ENCODE measurements at regions not wholly inside any gene's neighbourhood (a gene's known extent, or its start where the extent isn't known, plus 50 kb on each side); places are given as distances from the start of the nearest gene placed in this dataset.
A peak's percentile ranks its signal among the peaks of the same experiment; 100 is the strongest.

DNA sequence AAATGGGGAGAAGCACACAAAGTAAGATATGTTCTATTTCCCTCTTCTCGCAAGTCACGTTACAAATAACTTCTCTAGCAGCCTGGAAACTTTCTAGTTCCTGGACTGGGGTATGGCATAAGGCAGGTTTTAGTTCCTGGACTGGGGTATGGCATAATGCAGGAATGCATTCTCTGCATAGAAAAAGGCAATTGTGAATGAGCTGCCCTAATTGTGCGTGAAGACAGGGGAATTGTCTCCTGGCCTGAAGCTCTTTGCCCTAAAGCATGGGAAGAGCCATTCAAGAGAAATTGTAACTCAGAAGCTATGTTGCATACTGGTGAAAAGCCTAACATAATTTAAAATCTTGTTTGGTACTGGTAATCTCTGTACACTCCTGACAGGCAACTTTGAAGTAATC lies 54.3 kb upstream of the CBLB start:
- no peak for DNase-seq (ENCODE audit: low read depth, low spot score)
- in situ Hi-C loops (cut with HindIII; ENCODE audit: low pct_unique_long_range_greater_than_20kb, low sequenced_read_pairs), result no loop called here

DNA sequence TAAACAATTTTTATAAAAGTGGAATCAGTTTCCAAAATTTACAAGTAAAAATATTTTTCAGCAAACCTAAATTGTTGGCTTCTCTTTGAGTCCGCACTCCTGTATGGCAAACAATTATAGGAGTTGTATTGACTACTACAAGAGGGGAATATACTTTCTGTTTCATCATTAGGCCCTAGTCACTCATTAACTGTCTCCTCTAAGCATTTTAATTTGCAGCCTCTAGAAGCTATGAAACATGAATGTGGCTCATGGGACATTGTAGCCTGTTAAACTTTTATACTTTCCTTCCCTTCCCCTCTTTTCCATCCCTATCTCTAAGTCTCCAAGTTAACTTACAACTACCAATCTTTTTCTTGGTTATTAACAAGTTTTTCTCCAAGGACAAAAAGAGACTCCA lies 58.9 kb upstream of the CBLB start:
- DNase-seq (ENCODE audit: low read depth, low spot score), result no peak
- in situ Hi-C loops (cut with HindIII; ENCODE audit: low pct_unique_long_range_greater_than_20kb, low sequenced_read_pairs), result no loop called here

DNA sequence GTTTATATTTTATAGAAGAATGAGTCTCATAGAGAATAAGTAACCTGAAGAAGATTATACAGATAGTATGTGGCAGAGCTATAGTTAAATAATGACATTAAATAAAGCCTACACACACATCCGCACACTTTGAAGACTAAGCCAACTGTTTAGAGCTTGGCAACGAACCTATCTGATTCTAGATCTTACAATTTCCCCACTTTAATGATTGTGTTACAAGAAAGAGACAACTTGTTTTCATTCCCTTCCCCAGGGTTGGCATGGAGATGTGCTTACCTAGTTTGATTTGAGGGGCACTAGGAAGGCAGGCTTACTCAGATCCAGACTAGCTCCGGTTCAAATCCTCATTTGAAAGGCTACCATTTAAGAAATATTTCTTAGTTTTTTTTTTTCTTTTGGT lies 61.9 kb upstream of the CBLB start:
- DNase-seq (ENCODE audit: low read depth, low spot score), result no peak

GRCh38 chr3:105931500-105931899 lies 62.7 kb upstream of the CBLB start:
- DNase-seq (ENCODE audit: low read depth, low spot score), result no peak
- in situ Hi-C loops (cut with HindIII; ENCODE audit: low pct_unique_long_range_greater_than_20kb, low sequenced_read_pairs), result no loop called here

More for the DNA sequence above, 61.9 kb upstream of the CBLB start:
- in situ Hi-C loops (cut with HindIII; ENCODE audit: low pct_unique_long_range_greater_than_20kb, low sequenced_read_pairs), result no loop called here

- in situ Hi-C loops (cut with HindIII; ENCODE audit: low pct_unique_long_range_greater_than_20kb, low sequenced_read_pairs), result no loop called here
- DNase-seq (ENCODE audit: low read depth, low spot score), result no peak
Measured at GRCh38 chr3:105933871-105934270, 65.1 kb upstream of the CBLB start.

DNA sequence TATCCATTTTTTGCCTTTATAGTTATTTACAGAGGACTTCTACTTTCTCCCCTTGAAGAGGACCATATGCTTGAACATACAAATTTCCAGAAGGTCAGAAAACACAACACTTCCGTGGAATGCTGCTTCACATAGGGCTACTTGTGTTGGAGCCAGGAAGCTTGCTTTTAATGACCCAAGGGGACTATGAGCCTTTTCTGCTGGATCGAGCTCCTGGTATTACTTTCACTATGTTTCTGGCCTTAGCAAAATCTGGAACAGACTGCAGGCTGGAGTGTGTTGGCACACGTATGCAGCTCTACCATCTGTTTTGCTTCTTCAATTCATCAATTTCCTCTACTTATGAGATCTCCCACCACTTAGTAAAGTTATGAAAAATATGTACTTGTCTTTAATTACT lies 69.3 kb upstream of the CBLB start:
- peak; percentile 88 for DNase-seq (ENCODE audit: low read depth, low spot score)
- in situ Hi-C loops (cut with HindIII; ENCODE audit: low pct_unique_long_range_greater_than_20kb, low sequenced_read_pairs), result no loop called here

DNA sequence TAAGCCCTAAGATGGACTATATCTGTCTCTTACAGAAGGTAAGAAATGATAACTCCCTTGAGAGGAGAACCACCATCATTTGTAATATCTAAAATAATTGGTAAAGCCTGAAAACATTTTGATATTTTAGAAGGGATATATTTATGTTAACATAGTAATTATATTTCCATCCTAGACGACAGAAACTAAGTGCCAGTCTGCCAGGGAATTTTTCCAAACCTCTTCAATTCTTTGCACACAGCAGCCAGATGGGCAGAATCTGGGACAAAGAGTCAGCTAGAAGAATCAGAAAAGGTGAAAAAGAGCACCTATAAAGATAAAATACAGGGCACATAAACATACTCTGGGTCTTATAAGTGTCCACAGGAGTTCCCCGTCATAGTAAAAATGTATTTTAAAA lies 70.0 kb upstream of the CBLB start:
- in situ Hi-C loops (cut with HindIII; ENCODE audit: low pct_unique_long_range_greater_than_20kb, low sequenced_read_pairs), result no loop called here
- DNase-seq (ENCODE audit: low read depth, low spot score), result no peak

DNA sequence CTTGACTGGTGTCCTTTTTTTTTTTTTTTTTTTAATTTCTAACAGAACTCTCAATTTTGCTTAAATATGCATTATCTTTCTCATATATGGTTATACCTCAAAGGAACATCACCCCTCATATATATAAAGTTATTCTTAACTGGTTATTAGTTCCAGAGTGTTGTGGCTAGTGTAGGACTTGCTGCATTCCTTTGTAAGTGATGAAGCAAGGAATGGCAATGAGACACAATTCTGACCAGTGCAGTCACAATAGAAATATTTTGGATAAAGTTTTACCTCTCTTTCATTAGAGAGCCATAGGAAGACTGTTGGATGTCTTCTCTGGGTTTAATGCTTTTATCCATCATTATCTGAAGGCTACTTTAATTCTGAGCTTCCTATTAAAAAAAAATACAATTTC lies 75.5 kb upstream of the CBLB start:
- in situ Hi-C loops (cut with HindIII; ENCODE audit: low pct_unique_long_range_greater_than_20kb, low sequenced_read_pairs), result no loop called here
- DNase-seq (ENCODE audit: low read depth, low spot score), result no peak

DNA sequence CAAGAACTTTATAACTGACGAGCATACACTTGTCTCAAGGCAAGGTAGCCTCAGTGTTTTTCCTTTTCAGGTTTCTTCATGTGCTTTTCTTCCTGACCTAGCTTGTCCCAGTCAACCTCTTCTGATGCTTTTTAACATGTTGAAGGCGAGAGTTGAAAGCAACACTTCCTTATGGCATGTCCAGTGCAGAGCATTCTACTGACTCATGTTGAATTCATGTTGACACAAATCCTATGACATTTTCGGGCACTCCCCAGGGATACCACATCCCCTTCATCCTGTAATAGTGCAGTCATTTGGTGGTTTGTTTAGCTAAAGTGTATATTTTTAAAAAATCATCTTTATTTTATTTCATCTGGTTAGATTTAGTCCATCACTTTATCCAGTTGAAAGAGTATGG lies 75.9 kb upstream of the CBLB start:
- in situ Hi-C loops (cut with HindIII; ENCODE audit: low pct_unique_long_range_greater_than_20kb, low sequenced_read_pairs), result no loop called here

GRCh38 chr3:105948101-105948500 lies 79.3 kb upstream of the CBLB start:
- no peak for DNase-seq (ENCODE audit: low read depth, low spot score)
- in situ Hi-C loops (cut with HindIII; ENCODE audit: low pct_unique_long_range_greater_than_20kb, low sequenced_read_pairs), result no loop called here

More for the DNA sequence above, 75.9 kb upstream of the CBLB start:
- no peak for DNase-seq (ENCODE audit: low read depth, low spot score)

- in situ Hi-C loops (cut with HindIII; ENCODE audit: low pct_unique_long_range_greater_than_20kb, low sequenced_read_pairs), result no loop called here
- peak; percentile 66 for DNase-seq (ENCODE audit: low read depth, low spot score)
Measured at GRCh38 chr3:105950881-105951600, 82.2 kb upstream of the CBLB start.

GRCh38 chr3:105953831-105954230 lies 85.0 kb upstream of the CBLB start:
- no peak for DNase-seq (ENCODE audit: low read depth, low spot score)
- in situ Hi-C loops (cut with HindIII; ENCODE audit: low pct_unique_long_range_greater_than_20kb, low sequenced_read_pairs), result no loop called here

DNA sequence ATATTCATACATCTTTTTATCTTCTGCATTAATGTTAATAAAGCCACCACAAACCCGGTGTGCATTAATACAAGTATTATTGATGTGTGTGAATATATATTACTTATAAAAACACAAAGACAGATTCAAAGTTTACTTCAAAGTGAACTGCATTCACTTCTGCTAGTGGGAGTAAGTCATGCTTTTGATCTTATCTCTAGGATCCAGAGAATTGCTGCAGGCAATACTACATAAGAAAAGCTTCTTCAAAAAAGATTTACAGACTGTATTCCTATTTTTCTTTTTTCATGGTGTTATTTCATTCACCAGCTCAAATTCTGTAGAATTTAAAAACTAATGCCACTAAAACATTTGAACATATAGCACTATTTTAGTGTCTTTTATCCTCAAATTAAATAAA lies 87.5 kb upstream of the CBLB start:
- DNase-seq (ENCODE audit: low read depth, low spot score), result peak; percentile 56

DNA sequence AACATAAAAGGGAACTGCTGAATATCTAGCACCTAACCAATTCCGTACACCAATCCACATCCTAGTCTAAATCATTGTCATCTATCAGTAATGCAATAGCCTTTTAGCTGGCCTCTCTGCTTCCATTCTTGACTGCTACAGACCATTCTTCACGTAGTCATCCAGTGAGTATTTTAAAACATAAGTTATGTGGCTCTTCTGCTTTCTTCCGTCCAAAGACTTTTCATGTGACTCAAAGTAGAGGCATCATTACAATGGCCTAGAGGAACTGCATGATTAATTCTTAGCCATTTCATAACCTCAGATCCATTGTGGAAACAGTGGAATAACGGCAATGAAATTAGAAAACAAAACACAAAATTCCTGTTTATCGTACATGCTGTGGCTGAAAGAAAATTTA lies 88.9 kb upstream of the CBLB start:
- no peak for DNase-seq (ENCODE audit: low read depth, low spot score)
- in situ Hi-C loops (cut with HindIII; ENCODE audit: low pct_unique_long_range_greater_than_20kb, low sequenced_read_pairs), result no loop called here

More for the DNA sequence above, 87.5 kb upstream of the CBLB start:
- in situ Hi-C loops (cut with HindIII; ENCODE audit: low pct_unique_long_range_greater_than_20kb, low sequenced_read_pairs), result no loop called here

DNA sequence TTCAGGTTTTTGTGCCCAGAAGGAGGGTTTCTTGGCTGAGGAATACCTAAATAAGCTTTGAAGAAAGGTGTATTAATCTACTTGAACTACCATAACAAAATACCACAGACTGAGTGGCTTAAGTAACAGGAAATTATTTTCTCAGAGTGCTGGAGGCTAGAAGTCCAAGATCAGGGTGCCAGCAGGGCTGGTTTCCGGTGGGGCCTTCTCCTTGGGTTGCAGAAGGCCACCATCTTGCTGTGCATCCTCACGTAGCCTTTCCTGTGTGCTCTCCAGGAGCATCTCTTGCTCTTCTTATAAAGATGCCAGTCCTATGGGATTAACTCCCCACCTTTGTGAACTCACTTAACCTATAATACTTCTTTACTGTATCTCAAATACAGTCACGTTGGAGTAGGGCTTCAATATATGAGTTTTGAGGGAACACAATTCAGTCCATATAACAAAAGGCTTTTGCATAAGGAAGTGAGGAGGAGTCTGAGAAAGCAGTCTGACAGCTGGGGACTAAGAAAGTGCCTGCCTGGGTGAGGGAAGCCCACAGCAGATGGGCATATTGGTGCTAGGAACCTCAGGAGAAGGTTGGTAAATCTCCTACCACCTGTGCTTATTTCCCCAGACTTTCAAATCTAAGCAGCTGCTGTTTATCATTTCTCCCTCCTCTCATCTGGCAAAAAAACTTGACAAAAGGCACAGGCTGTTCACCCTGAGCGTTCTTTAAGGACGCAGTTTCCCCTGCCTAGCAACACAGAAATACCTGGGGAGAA lies 89.6 kb upstream of the CBLB start:
- in situ Hi-C loops (cut with HindIII; ENCODE audit: low pct_unique_long_range_greater_than_20kb, low sequenced_read_pairs), result no loop called here
- DNase-seq (ENCODE audit: low read depth, low spot score), result no peak

- DNase-seq (ENCODE audit: low read depth, low spot score), result no peak
- in situ Hi-C loops (cut with HindIII; ENCODE audit: low pct_unique_long_range_greater_than_20kb, low sequenced_read_pairs), result no loop called here
Measured at GRCh38 chr3:105959851-105960250, 91.0 kb upstream of the CBLB start.

- in situ Hi-C loops (cut with HindIII; ENCODE audit: low pct_unique_long_range_greater_than_20kb, low sequenced_read_pairs), result no loop called here
- DNase-seq (ENCODE audit: low read depth, low spot score), result no peak
Measured at GRCh38 chr3:105960381-105960780, 91.6 kb upstream of the CBLB start.

DNA sequence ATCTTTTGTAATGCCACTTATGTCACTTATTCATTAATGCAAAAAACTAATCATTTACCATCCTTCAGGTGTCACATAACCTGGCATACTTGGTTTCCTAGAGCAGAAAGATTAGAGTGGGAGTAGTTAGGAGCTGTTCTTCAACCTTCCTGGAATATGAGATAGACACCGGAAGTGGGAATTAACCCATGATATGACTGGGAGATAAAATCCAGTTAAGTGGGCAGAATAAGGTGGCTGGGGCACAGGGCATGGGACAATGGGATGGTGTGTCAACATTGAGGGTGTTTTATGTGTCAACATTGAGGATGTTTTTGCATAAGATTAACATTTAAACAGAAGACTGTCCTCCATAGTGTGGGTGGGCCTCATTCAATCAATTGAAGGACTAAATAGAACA lies 94.3 kb upstream of the CBLB start:
- in situ Hi-C loops (cut with HindIII; ENCODE audit: low pct_unique_long_range_greater_than_20kb, low sequenced_read_pairs), result no loop called here
- DNase-seq (ENCODE audit: low read depth, low spot score), result no peak

DNA sequence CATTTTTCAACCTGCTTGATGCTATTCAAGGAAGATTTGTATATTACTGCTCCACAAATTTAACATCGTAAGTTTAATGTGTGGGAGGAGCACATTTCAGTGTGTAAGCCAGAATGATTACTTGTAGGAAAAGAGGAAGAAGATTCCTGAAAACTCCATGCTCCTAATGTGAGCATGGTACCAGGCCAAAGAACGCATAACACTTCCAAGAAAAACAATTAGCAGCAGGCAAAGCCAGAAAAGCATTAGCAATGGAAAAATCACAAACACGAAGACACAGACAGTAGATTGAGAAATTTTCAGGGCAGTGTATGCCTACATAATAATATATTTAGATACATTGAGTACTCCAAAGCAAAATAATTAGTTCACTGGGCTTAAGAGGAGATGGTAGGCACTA lies 96.6 kb upstream of the CBLB start:
- in situ Hi-C loops (cut with HindIII; ENCODE audit: low pct_unique_long_range_greater_than_20kb, low sequenced_read_pairs), result no loop called here
- no peak for DNase-seq (ENCODE audit: low read depth, low spot score)

All from SK-MEL-5 (cell line).